HG03066 (cell line): ENCODE measurements at regions not wholly inside any gene's neighbourhood (a gene's known extent, or its start where the extent isn't known, plus 50 kb on each side); places are given as distances from the start of the nearest gene placed in this dataset.

ENCODE experiments used
- ATAC-seq: cut with Tn5 transposase; IDR thresholded peaks from one replicate; pipeline ENCODE4 v1.9.1; 2021; ENCODE audit warnings: low read depth; ENCODE audit not compliant: unreplicated experiment

DNA sequence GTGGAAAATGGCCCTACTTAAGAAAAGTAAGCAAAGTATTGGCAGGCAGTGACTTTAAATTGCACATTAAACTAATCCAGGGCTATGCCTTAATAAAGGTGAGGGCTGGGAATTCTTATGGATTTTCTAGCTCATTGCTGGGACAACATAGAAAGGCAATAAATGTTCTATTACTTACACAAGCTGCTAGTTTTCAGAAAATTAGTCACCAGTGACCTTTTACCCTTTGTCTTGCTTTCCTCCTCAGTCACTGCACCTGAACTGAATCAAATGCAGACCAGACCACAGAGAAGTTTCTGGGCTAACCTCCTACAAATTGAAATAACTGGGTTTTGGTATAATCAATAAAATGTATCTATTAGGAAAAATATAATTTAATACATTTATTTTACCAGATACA lies 694.4 kb upstream of the FAM241A start:
- ATAC-seq = no peak

DNA sequence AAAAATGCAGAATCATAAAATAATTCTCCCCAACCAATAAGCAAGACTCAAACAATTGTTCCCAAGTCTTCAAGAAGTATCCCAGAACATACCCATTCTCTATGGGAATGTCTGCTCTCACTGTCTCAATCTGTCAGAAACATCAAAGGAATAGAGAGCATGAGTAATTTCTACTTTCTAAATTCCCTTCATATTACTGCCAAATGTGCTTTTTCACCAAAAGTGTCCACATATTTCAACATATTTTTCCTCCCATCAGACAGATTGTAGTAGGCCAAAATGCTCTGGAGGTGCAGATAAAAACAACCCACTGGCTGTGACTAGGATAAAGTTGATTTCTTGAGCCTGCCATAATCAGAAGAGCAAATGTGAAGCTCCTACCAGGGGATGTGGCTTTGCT lies 692.0 kb upstream of the FAM241A start:
- no peak for ATAC-seq

DNA sequence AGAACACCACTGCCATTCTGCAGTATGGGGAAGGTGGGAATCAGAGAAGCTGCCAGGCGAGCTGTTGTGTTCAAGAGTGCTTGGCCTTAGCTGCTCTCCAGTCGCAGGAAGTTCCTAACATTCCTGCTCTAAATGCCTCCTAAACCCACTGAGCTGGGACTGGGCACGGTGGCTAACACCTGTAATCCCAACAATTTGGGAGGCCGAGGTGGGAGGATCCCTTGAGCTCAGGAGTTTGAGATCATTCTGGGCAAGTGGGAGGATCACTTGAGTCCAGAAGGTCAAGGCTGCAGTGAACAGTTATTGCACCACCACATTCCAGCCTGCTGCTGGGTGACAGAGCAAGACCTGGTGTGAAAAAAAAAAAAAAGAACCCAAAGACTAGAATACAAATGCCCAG lies 690.3 kb upstream of the FAM241A start:
- ATAC-seq = no peak

DNA sequence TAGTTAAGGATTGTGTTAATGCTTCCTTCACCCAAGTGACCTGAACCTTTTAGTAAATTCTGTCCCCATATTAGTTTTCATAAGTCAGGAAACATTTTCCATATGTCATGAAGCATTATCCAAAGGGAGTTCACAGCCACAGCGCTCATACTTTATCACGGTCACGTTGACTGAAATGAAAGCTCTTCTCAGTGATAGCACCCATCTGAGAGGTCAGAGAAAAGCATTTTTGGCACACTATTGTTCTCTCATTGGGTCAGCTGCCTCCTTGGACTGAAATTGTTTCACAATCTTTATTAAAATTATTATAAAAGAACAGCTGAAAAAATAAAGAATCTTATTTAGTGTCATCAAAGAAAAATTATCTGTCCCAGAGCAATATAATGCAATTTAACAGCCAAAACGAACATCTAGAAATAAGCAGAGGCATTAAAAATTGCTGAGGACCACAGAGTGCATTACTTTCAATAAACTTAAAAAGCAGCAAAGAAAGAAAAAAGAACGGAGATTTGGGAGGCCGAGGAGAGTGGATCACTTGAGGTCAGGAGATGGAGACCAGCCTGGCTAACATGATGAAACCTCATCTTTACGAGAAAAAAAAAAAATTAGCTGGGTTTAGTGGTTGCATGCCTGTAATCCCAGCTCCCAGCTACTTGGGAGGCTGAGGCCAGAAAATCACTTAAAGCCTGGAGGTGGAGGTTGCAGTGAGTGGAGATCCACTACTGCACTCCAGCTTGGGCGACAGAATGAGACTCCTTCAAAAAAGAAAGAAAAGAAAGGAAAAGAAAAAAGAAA lies 680.8 kb upstream of the FAM241A start:
- ATAC-seq = no peak

DNA sequence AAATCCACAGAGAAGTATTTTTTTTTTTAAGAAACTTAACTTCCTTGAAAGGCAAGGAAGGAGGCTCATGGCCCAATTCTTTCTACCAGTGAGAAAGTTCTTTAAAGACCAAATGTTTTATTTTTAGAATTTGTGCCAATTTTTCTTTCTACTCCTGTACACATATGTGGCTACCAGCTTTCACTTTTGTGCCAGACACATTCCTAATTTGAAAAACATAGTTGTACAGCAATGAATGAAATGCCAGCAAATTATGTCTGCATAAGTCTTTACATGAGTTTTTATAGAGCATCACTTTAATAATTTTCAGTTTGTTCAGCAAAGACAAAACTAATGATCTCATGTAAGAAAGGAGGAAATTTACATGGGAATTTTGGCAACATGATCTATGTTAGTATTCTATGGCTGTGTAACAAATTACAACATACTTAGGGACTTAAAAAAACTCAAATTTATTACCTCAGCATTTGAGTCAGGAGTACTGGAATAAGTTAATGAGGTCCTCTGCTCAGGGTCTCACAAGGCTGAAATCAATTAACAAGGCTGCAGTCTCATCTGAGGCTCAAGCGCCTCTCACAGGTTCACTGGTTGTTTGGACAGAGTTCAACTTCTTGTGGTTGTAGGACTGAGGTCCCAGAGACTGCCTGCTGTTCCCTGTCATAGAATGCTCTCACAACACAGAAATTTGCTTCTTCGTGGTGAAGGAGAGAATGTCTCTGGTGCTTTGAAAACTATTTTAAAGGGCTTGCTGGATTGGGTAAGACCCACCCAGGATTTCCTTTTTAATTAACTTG lies 678.2 kb upstream of the FAM241A start:
- ATAC-seq = no peak

DNA sequence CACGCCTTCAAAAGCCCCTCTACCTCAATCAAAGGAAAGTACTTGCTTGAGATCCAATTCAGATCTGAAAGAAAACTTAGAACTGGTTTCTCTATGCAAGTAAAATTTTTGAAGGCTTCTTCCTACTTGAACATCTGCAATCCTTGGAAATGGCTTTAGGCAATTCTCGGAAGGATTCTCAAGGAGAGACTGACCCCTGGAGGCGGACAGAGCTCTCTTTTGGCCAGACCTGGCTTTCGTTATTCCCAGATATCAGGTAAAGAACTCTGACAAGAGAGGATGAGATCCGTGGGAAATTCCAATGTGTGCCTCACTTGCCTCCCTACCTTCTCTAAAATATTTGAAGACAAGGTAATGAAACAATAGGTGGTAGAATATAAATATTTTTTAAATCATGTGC lies 670.3 kb upstream of the FAM241A start:
- ATAC-seq = no peak

DNA sequence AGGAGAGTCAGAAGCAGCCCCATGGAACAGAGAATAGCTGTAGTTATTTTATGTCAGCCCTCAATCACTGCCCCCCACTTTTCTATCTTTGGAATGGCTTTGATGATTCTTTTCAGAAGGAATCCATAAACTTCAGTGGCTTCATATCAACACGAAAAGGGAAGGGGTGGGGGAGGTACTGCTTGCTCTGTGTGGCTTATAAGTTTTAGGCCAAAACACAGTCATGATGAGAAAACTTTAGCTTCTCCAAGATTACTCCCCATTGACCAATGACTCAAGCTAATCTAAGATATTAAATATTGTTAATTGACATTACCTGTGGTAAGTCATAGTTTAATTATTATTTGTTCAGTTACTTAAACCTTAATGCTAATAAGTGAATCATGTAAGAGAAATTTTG lies 669.6 kb upstream of the FAM241A start:
- no peak for ATAC-seq

DNA sequence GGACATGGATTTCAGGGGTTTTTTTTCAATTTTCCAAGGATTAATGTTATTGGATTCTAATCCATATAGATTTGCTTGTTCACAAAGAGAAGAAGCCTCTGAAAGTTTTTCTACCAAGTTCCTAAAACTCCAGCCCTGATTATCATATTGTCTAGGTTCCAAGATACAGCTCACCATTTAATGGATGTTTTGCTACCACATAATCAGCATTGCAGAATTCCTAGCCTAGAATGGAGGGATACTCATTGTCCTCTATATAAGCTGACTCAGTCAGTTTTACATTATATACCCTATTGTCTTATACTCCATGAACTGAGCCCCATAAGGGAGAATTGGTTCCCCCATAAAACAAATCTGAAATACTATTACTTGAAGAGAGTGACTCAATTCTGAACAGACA lies 664.7 kb upstream of the FAM241A start:
- no peak for ATAC-seq

DNA sequence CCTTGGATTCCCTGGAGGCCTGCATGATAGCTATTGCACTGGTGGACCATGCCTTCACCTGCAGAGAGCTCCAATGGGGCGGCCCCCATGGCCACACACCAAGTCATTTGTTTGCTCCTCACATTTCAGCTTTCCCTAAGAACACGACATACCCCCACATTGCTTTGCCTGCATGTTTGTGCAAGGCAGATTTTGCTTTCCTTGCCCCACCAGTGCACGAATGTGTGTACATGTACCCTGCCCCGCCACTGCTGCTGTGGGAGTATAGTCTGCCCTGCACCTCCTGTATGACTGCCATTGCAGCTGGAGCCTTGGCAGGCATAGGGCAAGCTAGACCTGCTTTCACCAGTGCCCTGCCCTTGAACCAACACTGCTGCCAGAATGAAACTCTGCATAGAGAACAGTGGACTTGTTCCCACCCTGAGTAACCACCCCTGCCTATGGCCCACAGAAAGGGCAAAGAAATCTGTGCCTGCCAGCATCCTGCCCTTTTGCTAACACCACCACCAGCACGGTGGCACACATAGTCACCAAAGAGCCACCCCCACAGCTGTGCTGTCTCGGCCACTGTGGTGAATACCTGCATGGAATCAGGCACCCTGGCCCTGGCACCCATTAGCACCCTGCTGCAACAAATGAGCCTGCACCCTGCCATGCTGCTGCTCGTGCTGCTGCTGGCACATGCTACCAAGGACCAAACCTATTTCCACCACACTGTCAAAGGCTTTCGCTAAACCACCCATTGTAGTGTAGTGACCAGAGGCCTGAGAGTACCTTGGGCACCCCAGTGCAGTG lies 661.7 kb upstream of the FAM241A start:
- no peak for ATAC-seq

DNA sequence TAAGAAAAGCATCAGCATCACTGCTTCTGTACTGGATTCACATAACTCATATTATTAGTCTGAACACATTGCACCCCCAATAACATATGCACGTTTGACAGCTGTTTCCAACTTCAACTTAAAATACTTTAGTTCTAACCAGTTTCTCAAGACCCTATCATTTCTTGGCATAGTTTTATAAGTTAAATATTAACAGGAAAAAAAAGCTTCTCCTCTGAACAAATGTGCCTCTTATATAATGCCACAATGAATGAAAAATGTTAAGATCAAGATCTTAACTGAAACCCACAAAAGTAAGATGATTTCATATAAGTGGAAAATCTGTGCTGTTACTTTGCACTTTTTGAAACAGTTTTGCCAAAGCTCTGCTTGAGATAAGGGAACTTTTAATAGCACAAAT lies 652.8 kb upstream of the FAM241A start:
- no peak for ATAC-seq

DNA sequence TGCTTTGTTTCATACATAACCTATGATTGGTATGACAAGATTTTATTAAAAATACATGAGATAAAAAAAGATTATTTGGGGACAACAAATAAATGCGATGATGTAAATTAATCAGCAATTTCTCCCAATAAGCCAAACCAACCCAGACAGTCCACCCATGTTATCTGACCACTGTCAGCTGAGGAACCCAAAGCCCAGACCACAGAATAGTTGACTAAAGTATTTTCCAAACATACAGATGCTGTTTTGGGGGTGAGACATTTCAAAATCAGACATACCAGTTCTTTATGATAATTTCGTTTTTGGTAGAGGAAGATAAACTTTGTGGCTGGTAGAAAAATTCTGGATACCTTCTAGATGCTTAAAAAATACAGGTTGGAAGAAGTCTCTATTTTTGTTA lies 650.8 kb upstream of the FAM241A start:
- no peak for ATAC-seq

DNA sequence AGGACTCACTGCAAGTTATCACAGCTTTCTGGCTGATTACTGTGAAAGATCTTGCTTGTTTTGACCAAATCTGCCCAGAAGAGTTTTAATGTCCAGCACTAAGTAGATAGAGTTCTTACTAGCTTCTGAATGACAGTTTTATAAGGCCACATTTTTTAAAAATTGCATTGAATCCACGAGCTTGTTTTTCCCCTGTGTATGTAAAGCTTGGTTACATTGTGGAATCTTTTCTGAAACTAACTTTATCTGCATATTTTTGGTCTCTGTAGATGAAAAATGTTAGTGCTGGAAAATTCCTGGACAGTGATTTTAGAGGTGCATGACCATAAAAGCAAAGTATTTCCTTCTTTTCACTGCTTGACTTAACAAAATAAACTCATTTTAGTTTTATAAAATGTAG lies 650.3 kb upstream of the FAM241A start:
- no peak for ATAC-seq

DNA sequence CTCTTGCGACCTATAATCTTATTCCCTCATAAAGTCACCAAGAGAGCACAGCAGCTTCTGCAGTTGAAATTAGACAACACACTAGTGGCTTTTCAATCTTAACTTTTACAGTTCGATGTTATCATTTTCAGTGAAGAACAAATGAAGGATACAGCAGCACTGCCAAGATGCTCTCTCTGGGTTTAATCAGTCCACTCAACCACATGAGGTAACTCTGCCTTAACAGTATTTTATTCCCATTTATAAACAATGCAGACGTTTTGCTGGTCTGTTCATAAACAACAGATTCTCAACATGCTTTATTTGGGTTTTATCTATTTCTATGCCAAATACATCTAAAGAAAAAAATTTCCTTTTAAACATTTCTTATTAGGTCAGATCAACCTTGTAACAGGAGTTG lies 646.0 kb upstream of the FAM241A start:
- ATAC-seq = no peak

DNA sequence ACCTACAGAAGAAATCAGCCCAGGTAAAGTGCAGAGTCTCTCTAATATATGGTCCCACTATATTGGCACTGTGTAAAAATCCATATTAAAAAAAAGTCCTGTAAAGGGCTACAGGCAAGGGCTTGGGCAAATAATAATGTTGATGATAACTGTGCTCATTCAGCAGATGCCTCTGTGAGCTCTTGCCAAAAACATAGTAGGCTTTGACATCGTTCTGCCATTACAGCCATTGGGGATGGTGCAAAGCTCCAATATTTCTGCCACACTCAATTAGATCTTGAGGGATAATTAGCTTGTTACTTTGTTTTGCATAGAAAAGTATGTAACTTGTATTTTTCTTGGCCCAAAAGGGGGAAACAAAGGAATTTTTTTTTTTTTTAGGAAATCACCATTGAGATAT lies 645.5 kb upstream of the FAM241A start:
- no peak for ATAC-seq

DNA sequence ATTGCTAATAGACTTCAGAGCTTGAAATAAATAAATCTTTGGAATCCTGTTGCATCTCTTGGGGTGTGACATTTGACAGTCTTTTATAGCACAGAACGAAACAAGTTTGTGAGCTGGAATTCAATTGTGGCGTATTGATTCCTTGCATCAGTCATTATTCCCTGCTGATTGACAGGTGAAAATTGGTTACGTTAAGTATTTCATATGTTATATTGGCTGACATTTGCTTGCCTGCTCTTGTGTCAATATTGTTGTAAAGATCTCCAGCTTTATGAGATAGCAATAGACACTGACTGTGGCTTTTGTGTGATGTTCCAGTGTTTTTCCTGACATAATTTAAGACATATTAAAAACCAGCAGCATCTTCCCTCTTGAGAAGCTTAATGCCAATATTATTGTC lies 644.4 kb upstream of the FAM241A start:
- ATAC-seq = no peak

DNA sequence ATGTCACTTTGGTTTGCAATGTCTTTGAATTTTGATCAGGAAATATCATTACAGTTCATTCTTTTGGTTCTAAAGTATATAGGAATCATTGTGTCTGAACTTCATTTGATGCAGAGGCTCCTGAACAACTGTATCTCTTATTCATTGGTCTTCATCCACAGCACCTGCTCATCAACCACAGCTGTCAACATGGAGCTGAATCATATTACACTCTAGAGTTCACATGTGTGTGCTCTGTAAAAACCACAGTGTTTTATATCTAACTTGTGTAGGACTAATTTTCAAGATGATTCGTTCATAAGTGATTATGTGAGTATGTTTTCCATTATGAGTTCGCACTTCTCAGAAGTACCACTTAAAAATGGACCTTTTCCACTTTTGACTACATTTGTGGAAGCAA lies 643.3 kb upstream of the FAM241A start:
- ATAC-seq = no peak

DNA sequence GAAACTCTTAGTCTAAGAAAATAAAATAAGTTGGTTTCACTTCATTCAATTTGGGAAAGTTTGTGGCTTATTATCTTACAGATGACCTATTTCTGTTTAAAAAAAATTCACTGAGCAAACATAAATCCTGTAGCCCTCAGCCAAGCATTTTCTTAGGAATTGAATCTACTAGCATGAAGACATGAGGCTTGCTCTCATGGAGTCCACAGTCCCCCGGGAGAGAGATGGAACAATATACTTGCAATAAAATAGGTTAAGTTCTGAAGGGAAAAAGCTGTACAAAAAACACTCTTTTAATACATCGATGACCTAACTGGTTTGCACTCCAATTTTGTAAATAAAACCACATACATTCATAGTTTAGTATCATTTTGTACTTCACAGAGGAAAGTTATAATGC lies 642.6 kb upstream of the FAM241A start:
- ATAC-seq = no peak

DNA sequence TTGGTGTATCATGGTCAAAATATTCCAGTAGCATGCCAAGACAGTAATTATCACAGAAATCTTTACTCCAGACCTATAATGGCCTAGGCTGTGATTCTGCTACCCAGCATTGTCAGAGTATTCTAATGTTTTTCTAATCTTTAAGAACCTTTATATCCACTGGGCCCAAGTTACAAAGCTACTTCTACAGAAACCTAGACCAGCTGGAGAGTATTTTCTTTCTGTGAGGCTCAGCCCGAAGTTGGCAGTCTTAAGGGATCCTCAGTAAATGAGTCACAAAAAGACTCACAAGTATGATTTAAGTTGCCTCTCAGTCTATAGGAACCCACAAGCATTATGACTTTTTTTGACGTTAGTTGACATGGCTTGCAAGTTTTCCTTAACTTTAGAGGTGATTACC lies 638.5 kb upstream of the FAM241A start:
- no peak for ATAC-seq

DNA sequence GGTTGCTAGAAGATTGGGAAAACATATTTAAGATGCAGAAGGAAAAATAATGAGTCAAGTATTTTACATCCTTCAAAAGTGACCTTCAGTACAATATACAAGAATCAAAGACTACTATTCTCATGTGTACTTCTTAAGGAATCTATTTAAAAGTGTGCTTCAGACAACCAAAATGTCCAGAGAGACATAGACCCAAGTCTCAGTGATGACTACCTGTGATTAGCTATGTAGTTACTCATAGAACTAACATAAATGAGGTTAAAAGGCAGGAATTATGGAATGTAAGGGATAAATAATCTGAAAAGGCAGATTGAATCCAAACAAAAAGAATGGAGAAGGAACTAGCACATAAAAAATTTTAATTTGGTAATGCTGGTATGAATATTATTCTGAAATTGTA lies 634.7 kb upstream of the FAM241A start:
- ATAC-seq = no peak

DNA sequence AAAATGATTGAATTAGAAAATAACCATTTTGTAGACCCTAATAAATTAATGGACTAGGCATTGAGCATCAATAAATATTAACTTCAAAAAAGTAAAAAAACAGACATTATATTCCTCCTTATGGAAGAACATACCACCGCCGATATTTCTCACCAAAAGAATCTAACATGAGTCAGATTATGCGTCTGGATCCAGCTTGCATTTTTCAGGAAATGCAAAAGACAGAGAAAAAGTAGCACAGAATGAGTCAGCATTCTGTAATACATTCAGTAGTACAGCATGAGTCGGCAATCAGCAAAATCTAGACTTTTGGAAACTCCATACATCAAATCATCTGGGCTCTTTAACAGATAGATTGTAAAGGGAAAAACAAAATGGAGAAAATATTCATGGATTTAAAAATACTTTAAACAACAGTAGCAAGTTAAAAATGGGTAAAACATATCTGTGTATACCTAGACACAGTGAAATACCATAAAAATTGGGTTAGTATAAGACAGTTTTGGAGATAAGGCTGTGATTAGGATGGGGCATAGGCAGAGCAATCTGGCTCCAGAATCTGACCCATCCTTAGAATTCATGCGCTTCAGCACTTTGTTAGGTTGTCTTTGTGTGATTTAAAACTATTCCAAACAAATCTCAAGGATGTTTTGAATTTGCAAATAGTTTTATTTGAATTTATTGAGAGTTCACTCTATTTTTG lies 633.0 kb upstream of the FAM241A start:
- ATAC-seq = no peak

DNA sequence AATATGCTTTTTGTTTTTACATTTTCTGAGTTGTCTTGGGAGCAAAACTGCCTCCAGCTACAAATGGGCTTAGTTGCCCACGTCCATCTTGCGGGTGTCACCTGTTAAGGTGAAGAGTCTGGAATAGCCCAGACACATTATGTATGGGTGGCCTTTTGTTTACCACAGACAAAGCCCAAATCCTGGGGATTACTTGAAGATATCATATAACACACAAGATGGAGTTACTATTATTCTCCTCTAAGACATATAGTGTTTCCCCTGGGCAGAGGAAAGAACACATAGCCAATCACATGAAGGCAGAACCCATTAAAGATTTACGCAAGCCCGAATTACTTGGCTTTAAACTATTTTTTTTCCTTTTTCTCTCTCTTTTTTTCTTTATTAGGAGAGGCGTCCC lies 625.6 kb upstream of the FAM241A start:
- ATAC-seq = no peak
